HEK293 (cell line): ENCODE measurements at regions not wholly inside any gene's neighbourhood (a gene's known extent, or its start where the extent isn't known, plus 50 kb on each side); places are given as distances from the start of the nearest gene placed in this dataset.

Experiments used
- CTCF ChIA-PET: fragments of 350-600 bp; formaldehyde crosslinking; extraction: SDS; loops from one replicate; lab custom pipeline; 2021; ENCODE audit warnings: antibody characterized with exemption; lab: Yijun Ruan, JAX
- POLR2A ChIA-PET: fragments of 300-600 bp; formaldehyde crosslinking; extraction: SDS; loops from one replicate; lab custom pipeline; 2020; ENCODE audit warnings: antibody characterized with exemption, inconsistent platforms; lab: Yijun Ruan, JAX
- H3K27ac ChIP-seq: fragments of 200-500 bp; sonication (Bioruptor generic); 2 replicates; pipeline ENCODE4 v1.5.1; 2014; ENCODE audit warnings: low read depth, low read length, control low read depth, inconsistent platforms; ENCODE audit errors: extremely low read depth
- H3K36me3 ChIP-seq, 2 experiments: fragments of 200-500 bp in 1 of 2; sonication (Bioruptor generic) in 1 of 2; 1 replicate in 1 of 2; 2 replicates in 1 of 2; pipeline ENCODE4 v1.5.1; 2014 to 2017; ENCODE audit warnings: inconsistent platforms in 2 of 2, low read length in 2 of 2; ENCODE audit not compliant: control insufficient read depth in 2 of 2, insufficient read depth in 1 of 2
- H3K4me1 ChIP-seq: fragments of 200-500 bp; sonication (Bioruptor generic); 2 replicates; pipeline ENCODE4 v1.5.1; 2014; ENCODE audit warnings: mild to moderate bottlenecking, low read length, inconsistent platforms; ENCODE audit not compliant: control insufficient read depth, insufficient read depth
- H3K4me3 ChIP-seq: 2 replicates; pipeline ENCODE4 v1.5.1; 2011; ENCODE audit warnings: low read depth, mild to moderate bottlenecking, control low read depth, low read length, moderate library complexity
- H3K9me3 ChIP-seq: fragments of 200-500 bp; sonication (Bioruptor generic); 2 replicates; pipeline ENCODE4 v1.5.1; 2014; ENCODE audit warnings: low read depth, low read length, inconsistent platforms; ENCODE audit not compliant: control insufficient read depth, insufficient read depth
- OVOL3 ChIP-seq: fragments of 450-650 bp; formaldehyde crosslinking; IDR thresholded peaks from 2 replicates; pipeline ENCODE4 v1.5.1; 2016; ENCODE audit warnings: missing biosample characterization, missing genetic modification characterization
- PRDM1 ChIP-seq: fragments of 450-650 bp; formaldehyde crosslinking; IDR thresholded peaks from 2 replicates; pipeline ENCODE4; 2016; ENCODE audit warnings: missing biosample characterization, missing genetic modification characterization
- ZBTB17 ChIP-seq: fragments of 450-650 bp; formaldehyde crosslinking; IDR thresholded peaks from 2 replicates; pipeline ENCODE4 v1.5.1; 2016; ENCODE audit warnings: missing biosample characterization, missing genetic modification characterization
- ZBTB7A ChIP-seq: fragments of 450-650 bp; formaldehyde crosslinking; IDR thresholded peaks from 2 replicates; pipeline ENCODE4 v1.5.1; 2016; ENCODE audit warnings: low read depth, missing biosample characterization, missing genetic modification characterization
- ZNF121 ChIP-seq: fragments of 450-650 bp; formaldehyde crosslinking; IDR thresholded peaks from 2 replicates; pipeline ENCODE4 v1.5.1; 2016; ENCODE audit warnings: missing biosample characterization, missing genetic modification characterization
- ZNF16 ChIP-seq: fragments of 450-650 bp; formaldehyde crosslinking; IDR thresholded peaks from 2 replicates; pipeline ENCODE4 v1.5.1; 2016; ENCODE audit warnings: low read depth, missing biosample characterization, missing genetic modification characterization
- ZNF19 ChIP-seq: fragments of 450-650 bp; formaldehyde crosslinking; IDR thresholded peaks from 2 replicates; pipeline ENCODE4; 2016; ENCODE audit warnings: missing biosample characterization, missing genetic modification characterization, low read depth
- ZNF2 ChIP-seq: fragments of 450-650 bp; formaldehyde crosslinking; IDR thresholded peaks from 2 replicates; pipeline ENCODE4 v1.5.1; 2016; ENCODE audit warnings: missing biosample characterization, missing genetic modification characterization
- ZNF202 ChIP-seq: fragments of 450-650 bp; formaldehyde crosslinking; IDR thresholded peaks from 2 replicates; pipeline ENCODE4 v1.5.1; 2016; ENCODE audit warnings: missing biosample characterization, missing genetic modification characterization, borderline replicate concordance
- ZNF302 ChIP-seq: fragments of 450-650 bp; formaldehyde crosslinking; IDR thresholded peaks from 2 replicates; pipeline ENCODE4 v1.5.1; 2016; ENCODE audit warnings: missing biosample characterization, missing genetic modification characterization, low read depth
- ZNF311 ChIP-seq: fragments of 450-650 bp; formaldehyde crosslinking; IDR thresholded peaks from 2 replicates; pipeline ENCODE4 v1.5.1; 2017; ENCODE audit warnings: missing biosample characterization, missing genetic modification characterization, borderline replicate concordance
- ZNF324 ChIP-seq: fragments of 450-650 bp; formaldehyde crosslinking; IDR thresholded peaks from 2 replicates; pipeline ENCODE4 v1.5.1; 2016; ENCODE audit warnings: missing biosample characterization, missing genetic modification characterization
- ZNF510 ChIP-seq: fragments of 450-650 bp; formaldehyde crosslinking; IDR thresholded peaks from 2 replicates; pipeline ENCODE4 v1.5.1; 2018; ENCODE audit warnings: mild to moderate bottlenecking, missing genetic modification characterization, missing biosample characterization; ENCODE audit not compliant: insufficient replicate concordance
- ZNF518A ChIP-seq: fragments of 450-650 bp; formaldehyde crosslinking; conservative IDR thresholded peaks from 2 replicates; pipeline ENCODE4 v1.5.1; 2016; ENCODE audit warnings: low read depth, missing biosample characterization, missing genetic modification characterization
- ZNF558 ChIP-seq: fragments of 450-650 bp; formaldehyde crosslinking; IDR thresholded peaks from 2 replicates; pipeline ENCODE4 v1.5.1; 2016; ENCODE audit warnings: missing biosample characterization, missing genetic modification characterization
- ZNF596 ChIP-seq: fragments of 450-650 bp; IDR thresholded peaks from 2 replicates; pipeline ENCODE4 v1.5.0; 2018; ENCODE audit warnings: missing biosample characterization, mild to moderate bottlenecking, missing genetic modification characterization, moderate library complexity
- ZNF623 ChIP-seq: fragments of 450-650 bp; formaldehyde crosslinking; IDR thresholded peaks from 2 replicates; pipeline ENCODE4 v1.5.1; 2016; ENCODE audit warnings: missing biosample characterization, missing genetic modification characterization
- ZNF624 ChIP-seq: fragments of 450-650 bp; formaldehyde crosslinking; IDR thresholded peaks from 2 replicates; pipeline ENCODE4 v1.5.1; 2017; ENCODE audit warnings: missing biosample characterization, missing genetic modification characterization
- ZNF670 ChIP-seq: fragments of 450-650 bp; formaldehyde crosslinking; IDR thresholded peaks from 2 replicates; pipeline ENCODE4 v1.5.1; 2016; ENCODE audit warnings: missing biosample characterization, missing genetic modification characterization, low read depth
- ZNF791 ChIP-seq: fragments of 450-650 bp; formaldehyde crosslinking; IDR thresholded peaks from 2 replicates; pipeline ENCODE4 v1.5.1; 2016; ENCODE audit warnings: missing biosample characterization, missing genetic modification characterization
- TF ChIP-seq, protein P1 (sequence below): fragments of 450-650 bp; formaldehyde crosslinking; IDR thresholded peaks from 2 replicates; pipeline ENCODE4 v1.5.1; 2016; ENCODE audit warnings: missing biosample characterization, missing genetic modification characterization
- TF ChIP-seq, protein P2 (sequence below): fragments of 450-650 bp; formaldehyde crosslinking; IDR thresholded peaks from 2 replicates; pipeline ENCODE4 v1.5.1; 2016; ENCODE audit warnings: missing biosample characterization, missing genetic modification characterization

DNA sequence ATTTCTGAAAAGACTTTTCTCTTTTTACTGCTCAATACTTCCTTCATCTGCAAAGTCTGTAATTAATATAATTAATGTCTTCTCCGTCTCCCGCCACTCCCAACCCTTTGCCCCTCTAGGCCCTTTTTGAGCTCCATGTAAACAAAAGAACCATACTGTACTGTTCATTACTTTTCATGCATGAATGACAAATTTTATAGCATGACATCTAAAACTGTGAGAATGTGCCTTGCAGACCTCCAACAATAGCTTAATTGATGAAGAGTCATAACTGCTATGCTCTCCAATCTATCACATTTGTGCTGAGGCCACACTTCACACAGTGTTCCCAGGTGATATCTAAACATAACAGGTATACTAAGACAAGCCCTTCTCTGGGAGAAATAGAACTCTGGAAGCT, 1122.7 kb upstream of the ATXN7L3B start:
- POLR2A ChIA-PET: no interaction called here

DNA sequence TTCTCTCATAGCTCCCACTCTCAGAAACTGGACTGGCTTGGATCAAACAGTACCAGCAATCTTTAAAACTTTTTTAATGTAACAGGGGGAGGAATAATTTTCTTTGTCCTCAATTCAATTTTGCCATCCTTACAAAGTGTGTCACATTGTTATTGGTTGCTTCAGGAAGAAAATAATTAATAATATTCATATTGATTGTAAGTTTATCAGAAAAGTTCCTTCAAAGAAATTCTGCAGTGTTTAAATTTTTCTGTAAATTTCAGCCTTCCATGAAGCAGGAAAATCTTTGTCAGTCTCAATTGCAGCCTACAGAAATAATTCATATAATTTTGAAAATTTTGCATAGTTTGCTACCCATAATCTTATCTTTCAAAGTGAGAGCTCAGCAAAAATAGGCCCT, 1119.1 kb upstream of the ATXN7L3B start:
- no peak overlapping the region for H3K27ac ChIP-seq
- CTCF ChIA-PET: no interaction called here
- H3K9me3 ChIP-seq: no peaks in the 10 kb centered on the region
- TF ChIP-seq ZNF596 (tag by site-specific recombination) (no peak), ZNF624 (tag by site-specific recombination) (no peak), PRDM1 (tag by site-specific recombination) (no peak)
- TF ChIP-seq, protein P1, sequence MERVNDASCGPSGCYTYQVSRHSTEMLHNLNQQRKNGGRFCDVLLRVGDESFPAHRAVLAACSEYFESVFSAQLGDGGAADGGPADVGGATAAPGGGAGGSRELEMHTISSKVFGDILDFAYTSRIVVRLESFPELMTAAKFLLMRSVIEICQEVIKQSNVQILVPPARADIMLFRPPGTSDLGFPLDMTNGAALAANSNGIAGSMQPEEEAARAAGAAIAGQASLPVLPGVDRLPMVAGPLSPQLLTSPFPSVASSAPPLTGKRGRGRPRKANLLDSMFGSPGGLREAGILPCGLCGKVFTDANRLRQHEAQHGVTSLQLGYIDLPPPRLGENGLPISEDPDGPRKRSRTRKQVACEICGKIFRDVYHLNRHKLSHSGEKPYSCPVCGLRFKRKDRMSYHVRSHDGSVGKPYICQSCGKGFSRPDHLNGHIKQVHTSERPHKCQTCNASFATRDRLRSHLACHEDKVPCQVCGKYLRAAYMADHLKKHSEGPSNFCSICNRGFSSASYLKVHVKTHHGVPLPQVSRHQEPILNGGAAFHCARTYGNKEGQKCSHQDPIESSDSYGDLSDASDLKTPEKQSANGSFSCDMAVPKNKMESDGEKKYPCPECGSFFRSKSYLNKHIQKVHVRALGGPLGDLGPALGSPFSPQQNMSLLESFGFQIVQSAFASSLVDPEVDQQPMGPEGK (tag by site-specific recombination): no peak
- TF ChIP-seq, protein P2, sequence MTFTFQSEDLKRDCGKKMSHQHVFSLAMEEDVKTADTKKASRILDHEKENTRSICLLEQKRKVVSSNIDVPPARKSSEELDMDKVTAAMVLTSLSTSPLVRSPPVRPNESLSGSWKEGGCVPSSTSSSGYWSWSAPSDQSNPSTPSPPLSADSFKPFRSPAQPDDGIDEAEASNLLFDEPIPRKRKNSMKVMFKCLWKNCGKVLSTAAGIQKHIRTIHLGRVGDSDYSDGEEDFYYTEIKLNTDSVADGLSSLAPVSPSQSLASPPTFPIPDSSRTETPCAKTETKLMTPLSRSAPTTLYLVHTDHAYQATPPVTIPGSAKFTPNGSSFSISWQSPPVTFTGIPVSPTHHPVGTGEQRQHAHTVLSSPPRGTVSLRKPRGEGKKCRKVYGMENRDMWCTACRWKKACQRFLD: no peak
- H3K4me1 ChIP-seq: no peaks in the 10 kb centered on the region
- H3K4me3 ChIP-seq: no peak overlapping the region
- POLR2A ChIA-PET: no interaction called here
- no peaks in the 10 kb centered on the region for H3K36me3 ChIP-seq

More for the DNA sequence above, 1122.7 kb upstream of the ATXN7L3B start:
- Histone ChIP-seq H3K27ac (no peak overlapping the region), H3K4me3 (no peak overlapping the region), H3K4me1 (no peaks in the 10 kb centered on the region), H3K36me3 (no peaks in the 10 kb centered on the region), H3K9me3 (no peaks in the 10 kb centered on the region)
- CTCF ChIA-PET: no interaction called here
- no peak for TF ChIP-seq ZNF623 (tag by site-specific recombination)
- no peak for TF ChIP-seq ZNF2 (tag by site-specific recombination)
- TF ChIP-seq ZNF19 (tag by site-specific recombination): no peak
- no peak for TF ChIP-seq ZNF202 (tag by site-specific recombination)
- no peak for TF ChIP-seq ZNF324
- TF ChIP-seq ZNF558: no peak
- TF ChIP-seq ZNF510 (tag by site-specific recombination): no peak

DNA sequence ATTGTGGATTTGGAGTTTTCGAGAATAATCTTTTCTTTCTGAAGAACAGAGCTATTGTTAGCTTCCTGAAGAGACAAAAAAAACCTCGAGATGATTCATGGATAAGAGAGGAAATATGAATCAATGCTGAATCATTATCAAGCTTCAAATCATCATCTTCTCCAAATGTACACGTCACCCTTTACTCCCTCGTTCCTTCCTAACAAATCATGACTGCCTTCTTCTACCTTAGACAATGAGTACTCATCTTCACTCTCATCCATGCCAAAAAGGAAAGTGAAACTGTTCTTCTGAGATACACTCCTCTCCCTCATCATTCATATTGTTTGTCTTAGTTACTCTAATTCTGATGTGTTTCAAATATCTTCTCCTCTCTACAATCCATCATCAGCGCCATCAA, 1115.8 kb upstream of the ATXN7L3B start:
- Histone ChIP-seq H3K4me3 (no peak overlapping the region), H3K9me3 (no peaks in the 10 kb centered on the region), H3K36me3 (no peaks in the 10 kb centered on the region), H3K27ac (no peak overlapping the region), H3K4me1 (no peaks in the 10 kb centered on the region)
- ChIA-PET POLR2A (no interaction called here), CTCF (interaction anchor here (0.6 kb wide), 1 partner anchor 39 kb away, joined by 3 read pairs; no protein-coding TSS in a partner anchor)
- TF ChIP-seq ZNF19 (tag by site-specific recombination) (no peak), ZBTB7A (tag by site-specific recombination) (no peak), ZNF518A (tag by site-specific recombination) (no peak), OVOL3 (tag by site-specific recombination) (no peak), ZNF16 (tag by site-specific recombination) (no peak), ZNF311 (no peak), ZNF791 (tag by site-specific recombination) (no peak), ZNF302 (tag by site-specific recombination) (no peak), ZNF670 (tag by site-specific recombination) (no peak), ZNF121 (tag by site-specific recombination) (no peak), ZBTB17 (no peak)
